GM12878 (cell line): ENCODE measurements at regions not wholly inside any gene's neighbourhood (a gene's known extent, or its start where the extent isn't known, plus 50 kb on each side); places are given as distances from the start of the nearest gene placed in this dataset.

Experiments used
- ATAC-seq: fragments of 200-7000 bp; cut with Tn5 transposase; 3 replicates; pipeline ENCODE4 v1.9.1; 2020; ENCODE audit warnings: mild to moderate bottlenecking, moderate library complexity
- BruUV-seq: library from RNA; stranded (reverse); fragments of 400-500 nt; replicated peaks from 2 replicates; lab custom pipeline; 2021; lab: Mats Ljungman, UMichigan
- CTCF ChIA-PET: fragments of 300-600 bp; sonication (Branson Sonifier 250); formaldehyde crosslinking; extraction: SDS; loops from one replicate; lab custom pipeline; 2021; ENCODE audit warnings: inconsistent platforms; lab: Yijun Ruan, JAX
- POLR2A ChIA-PET: fragments of 350-600 bp; formaldehyde crosslinking; extraction: SDS; loops from one replicate; lab custom pipeline; 2021; ENCODE audit warnings: inconsistent platforms; lab: Charles Lee
- RAD21 ChIA-PET: fragments of 300-600 bp; sonication (Branson Sonifier 250); formaldehyde crosslinking; loops from one replicate; lab custom pipeline; 2023; ENCODE audit warnings: antibody characterized with exemption; ENCODE audit not compliant: unreplicated experiment; lab: Charles Lee
- SMC1A ChIA-PET: fragments of 300-600 bp; sonication (Branson Sonifier 250); formaldehyde crosslinking; loops from one replicate; lab custom pipeline; 2023; ENCODE audit not compliant: unreplicated experiment, uncharacterized antibody; lab: Charles Lee
- DNase-seq: peaks from one replicate; pipeline ENCODE4 v3.0.0-alpha.2; 2011; ENCODE audit warnings: low read depth, low spot score
- FAIRE-seq: peaks from 3 replicates; lab custom pipeline; 2011; peaks lifted over from hg19 to GRCh38; lab: Jason Lieb, UNC
- H2AFZ ChIP-seq: 2 replicates; pipeline ENCODE4 v1.6.0; 2011; ENCODE audit warnings: low read depth, low read length, control low read depth; ENCODE audit not compliant: control insufficient read depth
- H3K27ac ChIP-seq: 2 replicates; pipeline ENCODE4 v1.5.1; 2011; ENCODE audit warnings: control low read depth; ENCODE audit not compliant: control insufficient read depth, insufficient read depth
- H3K27me3 ChIP-seq, 2 experiments: replicated peaks in 1 of 2; 2 replicates each; pipeline versions ENCODE4 v1.6.0 to v1.6.1; 2011; ENCODE audit warnings: low read length in 1 of 2; ENCODE audit not compliant: control insufficient read depth in 2 of 2, insufficient read depth in 2 of 2
- H3K36me3 ChIP-seq, 2 experiments: 2 replicates each; pipeline ENCODE4 v1.5.1; 2011; ENCODE audit warnings: low read length in 1 of 2; ENCODE audit not compliant: control insufficient read depth in 2 of 2, insufficient read depth in 2 of 2
- H3K4me1 ChIP-seq: 2 replicates; pipeline ENCODE4 v1.6.1; 2011; ENCODE audit warnings: mild to moderate bottlenecking, low read length, moderate library complexity, mixed read lengths; ENCODE audit not compliant: control insufficient read depth, insufficient read depth
- H3K4me2 ChIP-seq: 2 replicates; pipeline ENCODE4 v1.6.0; 2011; ENCODE audit warnings: control low read depth; ENCODE audit not compliant: control insufficient read depth, insufficient read depth
- H3K4me3 ChIP-seq: fragments of 200-600 bp; sonication (generic); 2 replicates; pipeline ENCODE4 v1.5.1; 2016
- H3K79me2 ChIP-seq: 2 replicates; pipeline ENCODE4 v1.6.0; 2011; ENCODE audit warnings: low read length; ENCODE audit not compliant: control insufficient read depth, insufficient read depth
- H3K9ac ChIP-seq: 2 replicates; pipeline ENCODE4 v1.8.0; 2011; ENCODE audit warnings: low read length, control low read depth, mixed read lengths; ENCODE audit not compliant: control insufficient read depth, insufficient read depth
- H3K9me3 ChIP-seq: replicated peaks from 3 replicates; pipeline ENCODE4 v1.5.1; 2011; ENCODE audit warnings: mild to moderate bottlenecking, low read length; ENCODE audit not compliant: control insufficient read depth, insufficient read depth
- H4K20me1 ChIP-seq: 2 replicates; pipeline ENCODE4 v1.6.0; 2011; ENCODE audit not compliant: control insufficient read depth, insufficient read depth
- MYB ChIP-seq: fragments of 150-350 bp; IDR thresholded peaks from 2 replicates; pipeline ENCODE4 v1.6.1; 2014; ENCODE audit warnings: mild to moderate bottlenecking, low read depth, low read length, borderline replicate concordance
- NR2C2 ChIP-seq: IDR thresholded peaks from 2 replicates; pipeline ENCODE4 v1.6.1; 2011; ENCODE audit warnings: borderline replicate concordance, low read depth; ENCODE audit not compliant: control insufficient read depth, insufficient read length
- NR2F1 ChIP-seq: fragments of 450-650 bp; conservative IDR thresholded peaks from 2 replicates; pipeline ENCODE4 v1.6.1; 2017; ENCODE audit warnings: mild to moderate bottlenecking
- PRDM15 ChIP-seq: fragments of 450-650 bp; formaldehyde crosslinking; IDR thresholded peaks from 2 replicates; pipeline ENCODE4 v1.4.0; 2020; ENCODE audit warnings: mild to moderate bottlenecking, moderate library complexity
- RAD21 ChIP-seq: IDR thresholded peaks from 2 replicates; pipeline ENCODE4 v1.6.1; 2011; ENCODE audit warnings: mild to moderate bottlenecking, low read depth, low read length, moderate library complexity; ENCODE audit not compliant: insufficient read depth
- RB1 ChIP-seq: fragments of 450-650 bp; formaldehyde crosslinking; IDR thresholded peaks from 2 replicates; pipeline ENCODE4 v1.6.1; 2017; ENCODE audit warnings: mild to moderate bottlenecking, borderline replicate concordance
- SIN3A ChIP-seq: IDR thresholded peaks from 2 replicates; pipeline ENCODE4 v1.6.1; 2012; ENCODE audit warnings: low read depth, low read length, improper control_type of control experiment
- SMC3 ChIP-seq: IDR thresholded peaks from 2 replicates; pipeline ENCODE4 v1.6.1; 2011; ENCODE audit warnings: low read length, improper control_type of control experiment, borderline replicate concordance
- STAT1 ChIP-seq: fragments of 450-650 bp; conservative IDR thresholded peaks from 2 replicates; pipeline ENCODE4 v1.6.1; 2014; ENCODE audit warnings: antibody characterized with exemption, mild to moderate bottlenecking
- WGBS: methylation state at CpG from one replicate; pipeline ENCODE4 v1.1.6; 2016; ENCODE audit warnings: low lambda C conversion rate; ENCODE audit not compliant: insufficient replicate concordance, insufficient coverage; ENCODE audit errors: missing lambda C conversion rate; 5-methylcytosine and 5-hydroxymethylcytosine counted together
- in situ Hi-C: fragments of 300-500 bp; cut with MboI; formaldehyde crosslinking; loops from 9 replicates; pipeline ENCODE4 v1.14.3; 2018; ENCODE audit warnings: mixed read lengths
- intact Hi-C: fragments of 100-400 bp; cut with micrococcal nuclease; formaldehyde crosslinking; loops from one replicate; pipeline ENCODE4 v1.14.2; 2022; ENCODE audit not compliant: unreplicated experiment
- TF ChIP-seq, protein P1 (sequence below): IDR thresholded peaks from 2 replicates; pipeline ENCODE4 v1.6.1; 2012; ENCODE audit warnings: low read depth, low read length, improper control_type of control experiment
- TF ChIP-seq, protein P2 (sequence below): fragments of 150-350 bp; IDR thresholded peaks from 2 replicates; pipeline ENCODE4 v1.6.1; 2016; ENCODE audit warnings: low read depth, low read length
- TF ChIP-seq, protein P3 (sequence below), 3 experiments: IDR thresholded peaks in 2 of 3; conservative IDR thresholded peaks in 1 of 3; 2 replicates each; pipeline ENCODE4 v1.5.1; 2011; ENCODE audit warnings: low read depth in 3 of 3, low read length in 3 of 3, mild to moderate bottlenecking in 3 of 3, control low read depth in 2 of 3, moderate library complexity in 2 of 3, inconsistent platforms in 1 of 3, mixed read lengths in 1 of 3; ENCODE audit not compliant: control insufficient read depth in 2 of 3, insufficient read depth in 1 of 3; ENCODE audit errors: extremely low read depth in 1 of 3
- TF ChIP-seq, protein P4 (sequence below): fragments of 450-650 bp; conservative IDR thresholded peaks from 2 replicates; pipeline ENCODE4 v1.6.1; 2017; ENCODE audit warnings: mild to moderate bottlenecking, moderate library complexity

- 5% methylated on average over 4 of the region's 6 CpGs for WGBS
- Histone ChIP-seq H3K79me2 (no peaks in the 10 kb centered on the region), H3K27ac (no peak overlapping the region), H3K4me1 (no peaks in the 10 kb centered on the region), H3K36me3 (no peaks in the 10 kb centered on the region), H4K20me1 (no peaks in the 10 kb centered on the region), H3K9me3 (no peaks in the 10 kb centered on the region; the same call in 2 of the 3 replicates), H3K27me3 (no peaks in the 10 kb centered on the region), H2AFZ (no peak overlapping the region), H3K4me2 (no peak overlapping the region), H3K4me3 (no peak overlapping the region), H3K9ac (no peak overlapping the region)
- ChIA-PET RAD21 (no interaction called here), SMC1A (interaction anchor here (0.6 to 0.7 kb wide), 2 partner anchors 8 to 345 kb away, joined by 3 read pairs; no protein-coding TSS in a partner anchor), POLR2A (interaction anchor here (0.7 kb wide), 1 partner anchor 694 kb away, joined by 6 read pairs; no protein-coding TSS in a partner anchor), CTCF (no interaction called here)
- FAIRE-seq (no peak), ATAC-seq (peak; percentile 98), DNase-seq (peak; percentile 47)
- in situ Hi-C loops: no loop called here
- BruUV-seq: no TSS peak
- intact Hi-C loops: no loop called here
- no peak for TF ChIP-seq STAT1
- no peak for TF ChIP-seq RB1
- TF ChIP-seq MYB: no peak
- TF ChIP-seq, protein P1, sequence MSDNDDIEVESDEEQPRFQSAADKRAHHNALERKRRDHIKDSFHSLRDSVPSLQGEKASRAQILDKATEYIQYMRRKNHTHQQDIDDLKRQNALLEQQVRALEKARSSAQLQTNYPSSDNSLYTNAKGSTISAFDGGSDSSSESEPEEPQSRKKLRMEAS: no peak
- TF ChIP-seq RAD21: no peak
- TF ChIP-seq, protein P2, sequence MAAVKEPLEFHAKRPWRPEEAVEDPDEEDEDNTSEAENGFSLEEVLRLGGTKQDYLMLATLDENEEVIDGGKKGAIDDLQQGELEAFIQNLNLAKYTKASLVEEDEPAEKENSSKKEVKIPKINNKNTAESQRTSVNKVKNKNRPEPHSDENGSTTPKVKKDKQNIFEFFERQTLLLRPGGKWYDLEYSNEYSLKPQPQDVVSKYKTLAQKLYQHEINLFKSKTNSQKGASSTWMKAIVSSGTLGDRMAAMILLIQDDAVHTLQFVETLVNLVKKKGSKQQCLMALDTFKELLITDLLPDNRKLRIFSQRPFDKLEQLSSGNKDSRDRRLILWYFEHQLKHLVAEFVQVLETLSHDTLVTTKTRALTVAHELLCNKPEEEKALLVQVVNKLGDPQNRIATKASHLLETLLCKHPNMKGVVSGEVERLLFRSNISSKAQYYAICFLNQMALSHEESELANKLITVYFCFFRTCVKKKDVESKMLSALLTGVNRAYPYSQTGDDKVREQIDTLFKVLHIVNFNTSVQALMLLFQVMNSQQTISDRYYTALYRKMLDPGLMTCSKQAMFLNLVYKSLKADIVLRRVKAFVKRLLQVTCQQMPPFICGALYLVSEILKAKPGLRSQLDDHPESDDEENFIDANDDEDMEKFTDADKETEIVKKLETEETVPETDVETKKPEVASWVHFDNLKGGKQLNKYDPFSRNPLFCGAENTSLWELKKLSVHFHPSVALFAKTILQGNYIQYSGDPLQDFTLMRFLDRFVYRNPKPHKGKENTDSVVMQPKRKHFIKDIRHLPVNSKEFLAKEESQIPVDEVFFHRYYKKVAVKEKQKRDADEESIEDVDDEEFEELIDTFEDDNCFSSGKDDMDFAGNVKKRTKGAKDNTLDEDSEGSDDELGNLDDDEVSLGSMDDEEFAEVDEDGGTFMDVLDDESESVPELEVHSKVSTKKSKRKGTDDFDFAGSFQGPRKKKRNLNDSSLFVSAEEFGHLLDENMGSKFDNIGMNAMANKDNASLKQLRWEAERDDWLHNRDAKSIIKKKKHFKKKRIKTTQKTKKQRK: no peak
- no peak for TF ChIP-seq NR2C2
- TF ChIP-seq SMC3: no peak
- TF ChIP-seq, protein P3, sequence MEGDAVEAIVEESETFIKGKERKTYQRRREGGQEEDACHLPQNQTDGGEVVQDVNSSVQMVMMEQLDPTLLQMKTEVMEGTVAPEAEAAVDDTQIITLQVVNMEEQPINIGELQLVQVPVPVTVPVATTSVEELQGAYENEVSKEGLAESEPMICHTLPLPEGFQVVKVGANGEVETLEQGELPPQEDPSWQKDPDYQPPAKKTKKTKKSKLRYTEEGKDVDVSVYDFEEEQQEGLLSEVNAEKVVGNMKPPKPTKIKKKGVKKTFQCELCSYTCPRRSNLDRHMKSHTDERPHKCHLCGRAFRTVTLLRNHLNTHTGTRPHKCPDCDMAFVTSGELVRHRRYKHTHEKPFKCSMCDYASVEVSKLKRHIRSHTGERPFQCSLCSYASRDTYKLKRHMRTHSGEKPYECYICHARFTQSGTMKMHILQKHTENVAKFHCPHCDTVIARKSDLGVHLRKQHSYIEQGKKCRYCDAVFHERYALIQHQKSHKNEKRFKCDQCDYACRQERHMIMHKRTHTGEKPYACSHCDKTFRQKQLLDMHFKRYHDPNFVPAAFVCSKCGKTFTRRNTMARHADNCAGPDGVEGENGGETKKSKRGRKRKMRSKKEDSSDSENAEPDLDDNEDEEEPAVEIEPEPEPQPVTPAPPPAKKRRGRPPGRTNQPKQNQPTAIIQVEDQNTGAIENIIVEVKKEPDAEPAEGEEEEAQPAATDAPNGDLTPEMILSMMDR (IDR thresholded peaks at IDR 0.05 in 2 of 3, conservative IDR thresholded peaks at IDR 0.05 in 1 of 3; ENCODE audit: control insufficient read depth in 2 of 3, extremely low read depth in 1 of 3, insufficient read depth in 1 of 3, low read depth in 3 of 3, low read length in 3 of 3): no peak
- no peak for TF ChIP-seq SIN3A
- TF ChIP-seq, protein P4, sequence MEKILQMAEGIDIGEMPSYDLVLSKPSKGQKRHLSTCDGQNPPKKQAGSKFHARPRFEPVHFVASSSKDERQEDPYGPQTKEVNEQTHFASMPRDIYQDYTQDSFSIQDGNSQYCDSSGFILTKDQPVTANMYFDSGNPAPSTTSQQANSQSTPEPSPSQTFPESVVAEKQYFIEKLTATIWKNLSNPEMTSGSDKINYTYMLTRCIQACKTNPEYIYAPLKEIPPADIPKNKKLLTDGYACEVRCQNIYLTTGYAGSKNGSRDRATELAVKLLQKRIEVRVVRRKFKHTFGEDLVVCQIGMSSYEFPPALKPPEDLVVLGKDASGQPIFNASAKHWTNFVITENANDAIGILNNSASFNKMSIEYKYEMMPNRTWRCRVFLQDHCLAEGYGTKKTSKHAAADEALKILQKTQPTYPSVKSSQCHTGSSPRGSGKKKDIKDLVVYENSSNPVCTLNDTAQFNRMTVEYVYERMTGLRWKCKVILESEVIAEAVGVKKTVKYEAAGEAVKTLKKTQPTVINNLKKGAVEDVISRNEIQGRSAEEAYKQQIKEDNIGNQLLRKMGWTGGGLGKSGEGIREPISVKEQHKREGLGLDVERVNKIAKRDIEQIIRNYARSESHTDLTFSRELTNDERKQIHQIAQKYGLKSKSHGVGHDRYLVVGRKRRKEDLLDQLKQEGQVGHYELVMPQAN: no peak
- no peak for TF ChIP-seq NR2F1
- no peak for TF ChIP-seq PRDM15 (CRISPR knock-in tag)
Observed at GRCh38 chr7:69208848-69209247, 389.4 kb upstream of the AUTS2 start.
